Mucosa of descending colon (tissue), 3 donors: ENCODE measurements at regions not wholly inside any gene's neighbourhood (a gene's known extent, or its start where the extent isn't known, plus 50 kb on each side); places are given as distances from the start of the nearest gene placed in this dataset.
"Not testable (repeated sequence)": the region's sequence is repeated elsewhere in the genome, so short reads cannot be mapped to it uniquely, and the experiment has no call there.

Experiments used
- ATAC-seq: fragments of 200-7000 bp; cut with Tn5 transposase; one replicate; pipeline ENCODE4 v1.9.1; 2020; ENCODE audit warnings: mild to moderate bottlenecking, moderate library complexity
- DNase-seq, 3 donors: peaks; one replicate each; pipeline ENCODE4 v3.0.0-alpha.2; 2020
- H3K36me3 ChIP-seq: fragments of 200-600 bp; one replicate; pipeline ENCODE4 v1.8.0; 2021; ENCODE audit warnings: low read depth, mild to moderate bottlenecking
- H3K4me1 ChIP-seq: fragments of 200-600 bp; one replicate; pipeline ENCODE4 v1.8.0; 2021; ENCODE audit warnings: low read depth, mild to moderate bottlenecking
- H3K4me3 ChIP-seq: fragments of 200-600 bp; one replicate; pipeline ENCODE4 v1.8.0; 2021; ENCODE audit warnings: mild to moderate bottlenecking
- H3K9me3 ChIP-seq: fragments of 200-600 bp; one replicate; pipeline ENCODE4 v1.8.0; 2021; ENCODE audit warnings: mild to moderate bottlenecking
- CTCF ChIP-seq: fragments of 200-600 bp; IDR thresholded peaks from one replicate; pipeline ENCODE4 v1.8.0; 2022; ENCODE audit warnings: antibody characterized with exemption, mild to moderate bottlenecking
- intact Hi-C, 2 donors: fragments of 100-400 bp; cut with DNase I in 1 of 2; cut with micrococcal nuclease in 1 of 2; formaldehyde crosslinking; loops; one replicate each; pipeline versions ENCODE4 v1.11.0 to v1.11.1; 2022; cut with DNase I, micrococcal nuclease
- donor health status: DM: no; HTN: no; CAD: no; lungs with moderate emphysema.
- donor health status: DM: no; HTN: no; CAD: no.
- donor health status: DM: no; HTN: yes; CAD: no.

GRCh38 chr2:16416651-16417050, 249.0 kb downstream of the CYRIA start:
- intact Hi-C loops: no loop called here
- Histone ChIP-seq H3K4me1 (no peaks in the 10 kb centered on the region), H3K4me3 (no peak overlapping the region), H3K36me3 (no peaks in the 10 kb centered on the region), H3K9me3 (no peaks in the 10 kb centered on the region)
- DNase-seq (no peak), ATAC-seq (no peak)
- TF ChIP-seq CTCF: no peak

- H3K4me1 ChIP-seq, H3K9me3 ChIP-seq, intact Hi-C loops, ATAC-seq, DNase-seq, H3K4me3 ChIP-seq, H3K36me3 ChIP-seq: not testable (repeated sequence)
Measured at GRCh38 chr2:16415861-16416260, 249.8 kb downstream of the CYRIA start.

GRCh38 chr2:16413947-16414346, 251.7 kb downstream of the CYRIA start:
- no peak for ATAC-seq
- no peaks in the 10 kb centered on the region for H3K4me1 ChIP-seq
- no peak overlapping the region for H3K4me3 ChIP-seq
- intact Hi-C loops: no loop called here
- no peak for DNase-seq
- no peak for TF ChIP-seq CTCF
- H3K36me3 ChIP-seq: no peaks in the 10 kb centered on the region
- H3K9me3 ChIP-seq: no peaks in the 10 kb centered on the region

GRCh38 chr2:16413285-16413684, 252.3 kb downstream of the CYRIA start:
- no peak overlapping the region for H3K4me3 ChIP-seq
- DNase-seq (no peak), ATAC-seq (no peak)
- H3K9me3 ChIP-seq: no peaks in the 10 kb centered on the region
- H3K36me3 ChIP-seq: no peaks in the 10 kb centered on the region
- no peak for TF ChIP-seq CTCF
- intact Hi-C loops: no loop called here
- H3K4me1 ChIP-seq: no peaks in the 10 kb centered on the region

- DNase-seq (no peak), ATAC-seq (no peak)
- no peak for TF ChIP-seq CTCF
- Histone ChIP-seq H3K4me1 (no peaks in the 10 kb centered on the region), H3K4me3 (no peak overlapping the region), H3K36me3 (no peaks in the 10 kb centered on the region), H3K9me3 (no peaks in the 10 kb centered on the region)
- intact Hi-C loops: no loop called here
Measured at GRCh38 chr2:16412321-16413030, 253.2 kb downstream of the CYRIA start.

GRCh38 chr2:16411788-16412187, 253.8 kb downstream of the CYRIA start:
- intact Hi-C loops: no loop called here
- TF ChIP-seq CTCF: no peak
- Histone ChIP-seq H3K4me3 (no peak overlapping the region), H3K4me1 (no peaks in the 10 kb centered on the region), H3K9me3 (no peaks in the 10 kb centered on the region), H3K36me3 (no peaks in the 10 kb centered on the region)
- DNase-seq (no peak), ATAC-seq (no peak)
